ENCODE measurements at regions not wholly inside any gene's neighbourhood (a gene's known extent, or its start where the extent isn't known, plus 50 kb on each side); places are given as distances from the start of the nearest gene placed in this dataset.

DNA sequence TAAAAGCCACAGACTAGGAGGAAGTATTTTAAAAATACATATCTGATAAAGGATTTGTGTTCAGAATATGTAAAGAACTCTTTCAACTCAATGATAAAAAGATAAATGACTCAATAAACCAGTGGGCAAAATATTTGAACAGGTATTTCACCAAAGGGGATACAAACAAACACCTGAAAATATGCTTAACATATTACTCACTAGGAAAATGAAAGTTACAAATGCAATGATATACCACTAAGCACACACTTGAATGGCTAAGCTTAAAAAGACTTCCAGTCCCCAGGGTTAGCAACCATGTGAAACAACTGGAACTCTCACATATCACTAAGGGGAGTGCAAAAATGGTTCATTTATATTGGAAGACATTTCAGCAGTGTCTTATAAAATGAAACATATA is 131.6 kb downstream of the SLIT2 start:
- no peak for TF ChIP-seq EZH2 (IDR thresholded peaks at IDR 0.05; ENCODE audit: low read depth, unreplicated experiment)
- TF ChIP-seq, protein P1, sequence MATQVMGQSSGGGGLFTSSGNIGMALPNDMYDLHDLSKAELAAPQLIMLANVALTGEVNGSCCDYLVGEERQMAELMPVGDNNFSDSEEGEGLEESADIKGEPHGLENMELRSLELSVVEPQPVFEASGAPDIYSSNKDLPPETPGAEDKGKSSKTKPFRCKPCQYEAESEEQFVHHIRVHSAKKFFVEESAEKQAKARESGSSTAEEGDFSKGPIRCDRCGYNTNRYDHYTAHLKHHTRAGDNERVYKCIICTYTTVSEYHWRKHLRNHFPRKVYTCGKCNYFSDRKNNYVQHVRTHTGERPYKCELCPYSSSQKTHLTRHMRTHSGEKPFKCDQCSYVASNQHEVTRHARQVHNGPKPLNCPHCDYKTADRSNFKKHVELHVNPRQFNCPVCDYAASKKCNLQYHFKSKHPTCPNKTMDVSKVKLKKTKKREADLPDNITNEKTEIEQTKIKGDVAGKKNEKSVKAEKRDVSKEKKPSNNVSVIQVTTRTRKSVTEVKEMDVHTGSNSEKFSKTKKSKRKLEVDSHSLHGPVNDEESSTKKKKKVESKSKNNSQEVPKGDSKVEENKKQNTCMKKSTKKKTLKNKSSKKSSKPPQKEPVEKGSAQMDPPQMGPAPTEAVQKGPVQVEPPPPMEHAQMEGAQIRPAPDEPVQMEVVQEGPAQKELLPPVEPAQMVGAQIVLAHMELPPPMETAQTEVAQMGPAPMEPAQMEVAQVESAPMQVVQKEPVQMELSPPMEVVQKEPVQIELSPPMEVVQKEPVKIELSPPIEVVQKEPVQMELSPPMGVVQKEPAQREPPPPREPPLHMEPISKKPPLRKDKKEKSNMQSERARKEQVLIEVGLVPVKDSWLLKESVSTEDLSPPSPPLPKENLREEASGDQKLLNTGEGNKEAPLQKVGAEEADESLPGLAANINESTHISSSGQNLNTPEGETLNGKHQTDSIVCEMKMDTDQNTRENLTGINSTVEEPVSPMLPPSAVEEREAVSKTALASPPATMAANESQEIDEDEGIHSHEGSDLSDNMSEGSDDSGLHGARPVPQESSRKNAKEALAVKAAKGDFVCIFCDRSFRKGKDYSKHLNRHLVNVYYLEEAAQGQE (IDR thresholded peaks at IDR 0.05; ENCODE audit: unreplicated experiment), result no peak
- no peak for TF ChIP-seq CREB1 (CRISPR knock-in tag; IDR thresholded peaks at IDR 0.05; ENCODE audit: low read depth)
- no peak for TF ChIP-seq POLR2AphosphoS5 (IDR thresholded peaks at IDR 0.05; ENCODE audit: low read depth)
- TF ChIP-seq, protein P2, sequence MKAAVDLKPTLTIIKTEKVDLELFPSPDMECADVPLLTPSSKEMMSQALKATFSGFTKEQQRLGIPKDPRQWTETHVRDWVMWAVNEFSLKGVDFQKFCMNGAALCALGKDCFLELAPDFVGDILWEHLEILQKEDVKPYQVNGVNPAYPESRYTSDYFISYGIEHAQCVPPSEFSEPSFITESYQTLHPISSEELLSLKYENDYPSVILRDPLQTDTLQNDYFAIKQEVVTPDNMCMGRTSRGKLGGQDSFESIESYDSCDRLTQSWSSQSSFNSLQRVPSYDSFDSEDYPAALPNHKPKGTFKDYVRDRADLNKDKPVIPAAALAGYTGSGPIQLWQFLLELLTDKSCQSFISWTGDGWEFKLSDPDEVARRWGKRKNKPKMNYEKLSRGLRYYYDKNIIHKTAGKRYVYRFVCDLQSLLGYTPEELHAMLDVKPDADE (IDR thresholded peaks at IDR 0.05), result no peak
- no peaks in the 10 kb centered on the region for H3K9me2 ChIP-seq (ENCODE audit: insufficient read depth)
- Mint-ChIP-seq H3K27me3 (ENCODE audit: insufficient read depth, low read depth, poor library complexity) (no peaks in the 10 kb centered on the region), H3K27ac (no peak overlapping the region), H3K36me3 (ENCODE audit: low read depth) (no peaks in the 10 kb centered on the region), H3K4me3 (no peak overlapping the region), H3K4me1 (peaks cover 5% of the 10 kb centered on the region; the same call in 2 of the 3 replicates), H3K9me3 (no peaks in the 10 kb centered on the region)
- H3K4me2 ChIP-seq, result no peak overlapping the region
- DNase-seq (ENCODE audit: low spot score) (no peak), ATAC-seq (no peak)
- no peak overlapping the region for H2AFZ ChIP-seq
- H3K4me1 ChIP-seq (ENCODE audit: insufficient read depth), result no peaks in the 10 kb centered on the region
- H4K20me1 ChIP-seq (replicated peaks; ENCODE audit: insufficient read depth), result no peaks in the 10 kb centered on the region
- no peak overlapping the region for H3K4me3 ChIP-seq
- H3K27ac ChIP-seq (ENCODE audit: low read depth), result no peak overlapping the region
- H3K36me3 ChIP-seq (ENCODE audit: insufficient read depth), result no peaks in the 10 kb centered on the region
- no peaks in the 10 kb centered on the region for H3K27me3 ChIP-seq (ENCODE audit: insufficient read depth)
- no peaks in the 10 kb centered on the region for H3F3A ChIP-seq (replicated peaks; ENCODE audit: low read depth)
- H3K79me2 ChIP-seq (replicated peaks; ENCODE audit: insufficient read depth), result no peaks in the 10 kb centered on the region

DNA sequence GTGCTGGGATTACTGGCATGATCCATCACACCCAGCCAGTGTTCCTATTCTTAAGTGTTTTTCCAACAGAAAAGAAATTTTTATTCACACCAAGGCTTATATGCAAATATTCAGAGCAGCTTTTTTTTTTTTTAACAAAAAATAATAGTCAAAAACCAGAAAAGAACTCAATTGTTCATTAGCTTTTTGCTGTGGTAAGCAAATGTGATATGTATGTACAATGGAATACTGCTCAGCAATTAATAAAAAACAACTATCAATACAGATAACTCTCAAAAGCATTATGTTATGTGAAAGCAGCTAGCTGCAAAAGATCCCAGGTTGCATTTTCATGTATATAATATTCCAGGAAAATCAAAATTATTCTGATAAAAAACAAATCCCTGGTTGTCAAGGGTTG is 132.3 kb downstream of the SLIT2 start:
- no peak overlapping the region for H3K4me2 ChIP-seq
- H4K20me1 ChIP-seq (replicated peaks; ENCODE audit: insufficient read depth), result no peaks in the 10 kb centered on the region
- H3K4me1 ChIP-seq (ENCODE audit: insufficient read depth), result no peaks in the 10 kb centered on the region
- no peaks in the 10 kb centered on the region for H3K9me2 ChIP-seq (ENCODE audit: insufficient read depth)
- H3K4me1 Mint-ChIP-seq, result peaks cover 5% of the 10 kb centered on the region; the same call in 2 of the 3 replicates
- H3K27ac ChIP-seq (ENCODE audit: low read depth), result no peak overlapping the region
- no peaks in the 10 kb centered on the region for H3K79me2 ChIP-seq (replicated peaks; ENCODE audit: insufficient read depth)
- no peak overlapping the region for H3K27ac Mint-ChIP-seq
- H3K36me3 ChIP-seq (ENCODE audit: insufficient read depth), result no peaks in the 10 kb centered on the region
- no peaks in the 10 kb centered on the region for H3K9me3 Mint-ChIP-seq
- no peaks in the 10 kb centered on the region for H3K36me3 Mint-ChIP-seq (ENCODE audit: low read depth)
- H2AFZ ChIP-seq, result no peak overlapping the region
- DNase-seq (ENCODE audit: low spot score) (no peak), ATAC-seq (no peak)
- H3K27me3 Mint-ChIP-seq (ENCODE audit: insufficient read depth, low read depth, poor library complexity), result no peaks in the 10 kb centered on the region
- H3F3A ChIP-seq (replicated peaks; ENCODE audit: low read depth), result no peaks in the 10 kb centered on the region
- H3K27me3 ChIP-seq (ENCODE audit: insufficient read depth), result no peaks in the 10 kb centered on the region
- H3K4me3 ChIP-seq, result no peak overlapping the region
- H3K4me3 Mint-ChIP-seq, result no peak overlapping the region
- TF ChIP-seq, protein P3, sequence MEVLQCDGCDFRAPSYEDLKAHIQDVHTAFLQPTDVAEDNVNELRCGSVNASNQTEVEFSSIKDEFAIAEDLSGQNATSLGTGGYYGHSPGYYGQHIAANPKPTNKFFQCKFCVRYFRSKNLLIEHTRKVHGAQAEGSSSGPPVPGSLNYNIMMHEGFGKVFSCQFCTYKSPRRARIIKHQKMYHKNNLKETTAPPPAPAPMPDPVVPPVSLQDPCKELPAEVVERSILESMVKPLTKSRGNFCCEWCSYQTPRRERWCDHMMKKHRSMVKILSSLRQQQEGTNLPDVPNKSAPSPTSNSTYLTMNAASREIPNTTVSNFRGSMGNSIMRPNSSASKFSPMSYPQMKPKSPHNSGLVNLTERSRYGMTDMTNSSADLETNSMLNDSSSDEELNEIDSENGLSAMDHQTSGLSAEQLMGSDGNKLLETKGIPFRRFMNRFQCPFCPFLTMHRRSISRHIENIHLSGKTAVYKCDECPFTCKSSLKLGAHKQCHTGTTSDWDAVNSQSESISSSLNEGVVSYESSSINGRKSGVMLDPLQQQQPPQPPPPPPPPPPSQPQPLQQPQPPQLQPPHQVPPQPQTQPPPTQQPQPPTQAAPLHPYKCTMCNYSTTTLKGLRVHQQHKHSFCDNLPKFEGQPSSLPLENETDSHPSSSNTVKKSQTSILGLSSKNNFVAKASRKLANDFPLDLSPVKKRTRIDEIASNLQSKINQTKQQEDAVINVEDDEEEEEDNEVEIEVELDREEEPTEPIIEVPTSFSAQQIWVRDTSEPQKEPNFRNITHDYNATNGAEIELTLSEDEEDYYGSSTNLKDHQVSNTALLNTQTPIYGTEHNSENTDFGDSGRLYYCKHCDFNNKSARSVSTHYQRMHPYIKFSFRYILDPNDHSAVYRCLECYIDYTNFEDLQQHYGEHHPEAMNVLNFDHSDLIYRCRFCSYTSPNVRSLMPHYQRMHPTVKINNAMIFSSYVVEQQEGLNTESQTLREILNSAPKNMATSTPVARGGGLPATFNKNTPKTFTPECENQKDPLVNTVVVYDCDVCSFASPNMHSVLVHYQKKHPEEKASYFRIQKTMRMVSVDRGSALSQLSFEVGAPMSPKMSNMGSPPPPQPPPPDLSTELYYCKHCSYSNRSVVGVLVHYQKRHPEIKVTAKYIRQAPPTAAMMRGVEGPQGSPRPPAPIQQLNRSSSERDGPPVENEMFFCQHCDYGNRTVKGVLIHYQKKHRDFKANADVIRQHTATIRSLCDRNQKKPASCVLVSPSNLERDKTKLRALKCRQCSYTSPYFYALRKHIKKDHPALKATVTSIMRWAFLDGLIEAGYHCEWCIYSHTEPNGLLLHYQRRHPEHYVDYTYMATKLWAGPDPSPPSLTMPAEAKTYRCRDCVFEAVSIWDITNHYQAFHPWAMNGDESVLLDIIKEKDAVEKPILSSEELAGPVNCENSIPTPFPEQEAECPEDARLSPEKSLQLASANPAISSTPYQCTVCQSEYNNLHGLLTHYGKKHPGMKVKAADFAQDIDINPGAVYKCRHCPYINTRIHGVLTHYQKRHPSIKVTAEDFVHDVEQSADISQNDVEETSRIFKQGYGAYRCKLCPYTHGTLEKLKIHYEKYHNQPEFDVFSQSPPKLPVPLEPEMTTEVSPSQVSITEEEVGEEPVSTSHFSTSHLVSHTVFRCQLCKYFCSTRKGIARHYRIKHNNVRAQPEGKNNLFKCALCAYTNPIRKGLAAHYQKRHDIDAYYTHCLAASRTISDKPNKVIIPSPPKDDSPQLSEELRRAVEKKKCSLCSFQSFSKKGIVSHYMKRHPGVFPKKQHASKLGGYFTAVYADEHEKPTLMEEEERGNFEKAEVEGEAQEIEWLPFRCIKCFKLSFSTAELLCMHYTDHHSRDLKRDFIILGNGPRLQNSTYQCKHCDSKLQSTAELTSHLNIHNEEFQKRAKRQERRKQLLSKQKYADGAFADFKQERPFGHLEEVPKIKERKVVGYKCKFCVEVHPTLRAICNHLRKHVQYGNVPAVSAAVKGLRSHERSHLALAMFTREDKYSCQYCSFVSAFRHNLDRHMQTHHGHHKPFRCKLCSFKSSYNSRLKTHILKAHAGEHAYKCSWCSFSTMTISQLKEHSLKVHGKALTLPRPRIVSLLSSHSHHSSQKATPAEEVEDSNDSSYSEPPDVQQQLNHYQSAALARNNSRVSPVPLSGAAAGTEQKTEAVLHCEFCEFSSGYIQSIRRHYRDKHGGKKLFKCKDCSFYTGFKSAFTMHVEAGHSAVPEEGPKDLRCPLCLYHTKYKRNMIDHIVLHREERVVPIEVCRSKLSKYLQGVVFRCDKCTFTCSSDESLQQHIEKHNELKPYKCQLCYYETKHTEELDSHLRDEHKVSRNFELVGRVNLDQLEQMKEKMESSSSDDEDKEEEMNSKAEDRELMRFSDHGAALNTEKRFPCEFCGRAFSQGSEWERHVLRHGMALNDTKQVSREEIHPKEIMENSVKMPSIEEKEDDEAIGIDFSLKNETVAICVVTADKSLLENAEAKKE (CRISPR knock-in tag; IDR thresholded peaks at IDR 0.05), result no peak
- TF ChIP-seq STAT1 (IDR thresholded peaks at IDR 0.05; ENCODE audit: unreplicated experiment) (no peak), EZH2 (IDR thresholded peaks at IDR 0.05; ENCODE audit: low read depth, unreplicated experiment) (no peak)
- TF ChIP-seq, protein P4, sequence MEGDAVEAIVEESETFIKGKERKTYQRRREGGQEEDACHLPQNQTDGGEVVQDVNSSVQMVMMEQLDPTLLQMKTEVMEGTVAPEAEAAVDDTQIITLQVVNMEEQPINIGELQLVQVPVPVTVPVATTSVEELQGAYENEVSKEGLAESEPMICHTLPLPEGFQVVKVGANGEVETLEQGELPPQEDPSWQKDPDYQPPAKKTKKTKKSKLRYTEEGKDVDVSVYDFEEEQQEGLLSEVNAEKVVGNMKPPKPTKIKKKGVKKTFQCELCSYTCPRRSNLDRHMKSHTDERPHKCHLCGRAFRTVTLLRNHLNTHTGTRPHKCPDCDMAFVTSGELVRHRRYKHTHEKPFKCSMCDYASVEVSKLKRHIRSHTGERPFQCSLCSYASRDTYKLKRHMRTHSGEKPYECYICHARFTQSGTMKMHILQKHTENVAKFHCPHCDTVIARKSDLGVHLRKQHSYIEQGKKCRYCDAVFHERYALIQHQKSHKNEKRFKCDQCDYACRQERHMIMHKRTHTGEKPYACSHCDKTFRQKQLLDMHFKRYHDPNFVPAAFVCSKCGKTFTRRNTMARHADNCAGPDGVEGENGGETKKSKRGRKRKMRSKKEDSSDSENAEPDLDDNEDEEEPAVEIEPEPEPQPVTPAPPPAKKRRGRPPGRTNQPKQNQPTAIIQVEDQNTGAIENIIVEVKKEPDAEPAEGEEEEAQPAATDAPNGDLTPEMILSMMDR (conservative IDR thresholded peaks at IDR 0.05; ENCODE audit: low read depth in 2 of 2), result no peak

Measured in GM23338 (cell line).